Uterus (tissue), 2 donors: ENCODE measurements at regions not wholly inside any gene's neighbourhood (a gene's known extent, or its start where the extent isn't known, plus 50 kb on each side); places are given as distances from the start of the nearest gene placed in this dataset.
"Not testable (repeated sequence)": the region's sequence is repeated elsewhere in the genome, so short reads cannot be mapped to it uniquely, and the experiment has no call there.

ENCODE experiments used
- POLR2A ChIP-seq, 2 donors: fragments of 450-650 bp; IDR thresholded peaks; one replicate each; pipeline ENCODE4 v1.6.1; 2016; ENCODE audit warnings: antibody characterized with exemption in 2 of 2, mild to moderate bottlenecking in 1 of 2, moderate library complexity in 1 of 2
- TF ChIP-seq, protein P1 (sequence below), 4 experiments: fragments of 200-600 bp in 2 of 4; fragments of 450-650 bp in 2 of 4; sonication (generic) in 2 of 4; IDR thresholded peaks; one replicate each; pipeline ENCODE4 v1.5.1; 2016 to 2019; ENCODE audit warnings: antibody characterized with exemption in 4 of 4, mild to moderate bottlenecking in 2 of 4, moderate library complexity in 1 of 4

DNA sequence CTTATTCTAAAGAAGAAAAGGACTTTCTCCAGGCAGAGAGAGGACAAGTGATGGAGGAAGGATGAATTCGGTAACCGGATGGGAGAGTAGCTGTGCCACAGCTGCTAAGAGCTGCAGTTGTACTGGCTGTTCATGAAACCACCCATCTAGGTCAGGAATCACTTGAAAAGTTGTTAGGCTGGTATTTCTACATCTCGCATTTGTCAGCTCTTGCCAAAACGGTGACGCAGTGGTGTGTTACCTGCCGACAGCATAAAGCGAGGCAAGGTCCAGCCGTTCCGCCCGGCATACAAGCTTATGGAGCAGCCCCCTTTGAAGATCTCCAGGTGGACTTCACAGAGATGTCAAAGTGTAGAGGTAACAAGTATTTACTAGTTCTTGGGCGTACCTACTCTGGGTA is 87.3 kb upstream of the DEFB108B start:
- TF ChIP-seq, protein P1, sequence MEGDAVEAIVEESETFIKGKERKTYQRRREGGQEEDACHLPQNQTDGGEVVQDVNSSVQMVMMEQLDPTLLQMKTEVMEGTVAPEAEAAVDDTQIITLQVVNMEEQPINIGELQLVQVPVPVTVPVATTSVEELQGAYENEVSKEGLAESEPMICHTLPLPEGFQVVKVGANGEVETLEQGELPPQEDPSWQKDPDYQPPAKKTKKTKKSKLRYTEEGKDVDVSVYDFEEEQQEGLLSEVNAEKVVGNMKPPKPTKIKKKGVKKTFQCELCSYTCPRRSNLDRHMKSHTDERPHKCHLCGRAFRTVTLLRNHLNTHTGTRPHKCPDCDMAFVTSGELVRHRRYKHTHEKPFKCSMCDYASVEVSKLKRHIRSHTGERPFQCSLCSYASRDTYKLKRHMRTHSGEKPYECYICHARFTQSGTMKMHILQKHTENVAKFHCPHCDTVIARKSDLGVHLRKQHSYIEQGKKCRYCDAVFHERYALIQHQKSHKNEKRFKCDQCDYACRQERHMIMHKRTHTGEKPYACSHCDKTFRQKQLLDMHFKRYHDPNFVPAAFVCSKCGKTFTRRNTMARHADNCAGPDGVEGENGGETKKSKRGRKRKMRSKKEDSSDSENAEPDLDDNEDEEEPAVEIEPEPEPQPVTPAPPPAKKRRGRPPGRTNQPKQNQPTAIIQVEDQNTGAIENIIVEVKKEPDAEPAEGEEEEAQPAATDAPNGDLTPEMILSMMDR (IDR thresholded peaks at IDR 0.05): not testable (repeated sequence)
- TF ChIP-seq POLR2A (IDR thresholded peaks at IDR 0.05): not testable (repeated sequence)
